ENCODE measurements at regions not wholly inside any gene's neighbourhood (a gene's known extent, or its start where the extent isn't known, plus 50 kb on each side); places are given as distances from the start of the nearest gene placed in this dataset.

- TF ChIP-seq POLR2AphosphoS5 (IDR thresholded peaks at IDR 0.05; ENCODE audit: low read depth, low read length) (no peak), POLR2A (IDR thresholded peaks at IDR 0.05; ENCODE audit: low read depth, low read length) (no peak), TAF1 (IDR thresholded peaks at IDR 0.05; ENCODE audit: borderline replicate concordance, low read depth, low read length) (no peak)
Observed at GRCh38 chr10:44843484-44843883, 67.7 kb upstream of the TMEM72 start.
